ENCODE measurements at regions not wholly inside any gene's neighbourhood (a gene's known extent, or its start where the extent isn't known, plus 50 kb on each side); places are given as distances from the start of the nearest gene placed in this dataset.

DNA sequence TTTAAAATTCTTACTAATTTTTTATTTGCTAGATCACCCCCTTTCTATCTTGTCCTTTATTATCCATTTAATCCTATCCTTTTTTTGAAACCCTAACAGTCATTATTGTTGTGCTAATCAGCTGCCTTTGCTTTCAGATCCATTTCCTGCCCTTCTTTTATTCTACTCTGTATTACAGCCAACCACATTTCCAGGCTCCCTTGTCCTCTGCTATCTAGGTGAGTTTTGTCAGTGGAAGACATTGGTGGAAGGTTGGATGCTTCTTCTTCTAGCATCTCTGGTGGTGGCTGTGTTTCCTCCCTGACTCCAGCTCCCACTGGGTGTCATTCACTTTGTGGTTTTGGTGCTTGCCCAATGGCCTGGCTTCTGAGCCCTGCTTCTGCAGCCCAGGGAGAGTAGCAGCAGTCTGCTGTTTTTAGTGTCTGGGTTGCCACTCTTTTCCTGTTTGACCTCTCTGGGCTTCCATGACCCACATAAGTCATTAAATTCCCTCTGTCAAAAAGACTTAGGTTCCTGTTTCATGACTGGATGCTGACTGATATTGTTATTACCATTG is 225.2 kb upstream of the PGRMC2 start:
- Histone ChIP-seq H3K4me2 (ENCODE audit: low read length) (no peak overlapping the region), H3K79me2 (ENCODE audit: insufficient read depth, low read depth, low read length) (no peaks in the 10 kb centered on the region), H3K9me2 (ENCODE audit: insufficient read depth, low read length) (no peaks in the 10 kb centered on the region), H4K20me1 (ENCODE audit: insufficient read depth, low read length) (no peaks in the 10 kb centered on the region; the same call in 1 of the 2 replicates), H3K27ac (ENCODE audit: low read depth, low read length, poor library complexity, severe bottlenecking) (no peak overlapping the region), H3K4me1 (ENCODE audit: insufficient read depth, low read length, poor library complexity, severe bottlenecking) (no peaks in the 10 kb centered on the region), H3K9me3 (ENCODE audit: low read length) (no peaks in the 10 kb centered on the region), H3K36me3 (ENCODE audit: insufficient read depth, low read length) (no peaks in the 10 kb centered on the region), H3K4me3 (ENCODE audit: low read depth, low read length, poor library complexity, severe bottlenecking) (no peak overlapping the region), H2AFZ (ENCODE audit: low read length) (no peak overlapping the region)
- intact Hi-C loops (cut with micrococcal nuclease; ENCODE audit: unreplicated experiment): no loop called here
- DNase-seq (ENCODE audit: low spot score): no peak
- CTCF ChIA-PET (ENCODE audit: unreplicated experiment): no interaction called here
- no TSS peak for BruUV-seq (replicated peaks)
- POLR2A ChIA-PET: no interaction called here
- no peak for TF ChIP-seq EZH2phosphoT487 (IDR thresholded peaks at IDR 0.05; ENCODE audit: borderline replicate concordance, low read depth, low read length)
- TF ChIP-seq, protein P1, sequence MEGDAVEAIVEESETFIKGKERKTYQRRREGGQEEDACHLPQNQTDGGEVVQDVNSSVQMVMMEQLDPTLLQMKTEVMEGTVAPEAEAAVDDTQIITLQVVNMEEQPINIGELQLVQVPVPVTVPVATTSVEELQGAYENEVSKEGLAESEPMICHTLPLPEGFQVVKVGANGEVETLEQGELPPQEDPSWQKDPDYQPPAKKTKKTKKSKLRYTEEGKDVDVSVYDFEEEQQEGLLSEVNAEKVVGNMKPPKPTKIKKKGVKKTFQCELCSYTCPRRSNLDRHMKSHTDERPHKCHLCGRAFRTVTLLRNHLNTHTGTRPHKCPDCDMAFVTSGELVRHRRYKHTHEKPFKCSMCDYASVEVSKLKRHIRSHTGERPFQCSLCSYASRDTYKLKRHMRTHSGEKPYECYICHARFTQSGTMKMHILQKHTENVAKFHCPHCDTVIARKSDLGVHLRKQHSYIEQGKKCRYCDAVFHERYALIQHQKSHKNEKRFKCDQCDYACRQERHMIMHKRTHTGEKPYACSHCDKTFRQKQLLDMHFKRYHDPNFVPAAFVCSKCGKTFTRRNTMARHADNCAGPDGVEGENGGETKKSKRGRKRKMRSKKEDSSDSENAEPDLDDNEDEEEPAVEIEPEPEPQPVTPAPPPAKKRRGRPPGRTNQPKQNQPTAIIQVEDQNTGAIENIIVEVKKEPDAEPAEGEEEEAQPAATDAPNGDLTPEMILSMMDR (conservative IDR thresholded peaks at IDR 0.05; ENCODE audit: low read length): no peak

DNA sequence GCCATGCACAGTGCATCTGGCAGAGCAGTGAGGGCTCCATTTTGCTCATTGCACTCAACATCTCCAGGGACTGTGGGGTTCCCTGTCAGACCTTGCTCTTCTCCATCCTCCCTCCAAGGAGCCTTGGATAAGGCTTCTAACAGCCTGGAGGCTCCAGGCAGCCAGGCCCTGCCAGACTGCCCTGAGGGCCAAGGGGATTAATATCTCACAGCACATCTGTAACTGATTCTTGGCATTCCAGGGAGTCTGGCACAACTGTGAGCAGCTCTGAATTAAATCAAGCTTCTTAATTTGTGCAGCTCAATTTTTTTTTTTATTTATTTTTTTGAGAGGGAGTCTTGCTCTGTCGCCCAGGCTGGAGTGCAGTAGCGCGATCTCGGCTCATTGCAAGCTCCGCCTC is 224.5 kb upstream of the PGRMC2 start:
- H3K9me2 ChIP-seq (ENCODE audit: insufficient read depth, low read length): no peaks in the 10 kb centered on the region
- no peak overlapping the region for H2AFZ ChIP-seq (ENCODE audit: low read length)
- no TSS peak for BruUV-seq (replicated peaks)
- TF ChIP-seq, protein P1 (conservative IDR thresholded peaks at IDR 0.05; ENCODE audit: low read length): no peak
- no peak for TF ChIP-seq EZH2phosphoT487 (IDR thresholded peaks at IDR 0.05; ENCODE audit: borderline replicate concordance, low read depth, low read length)
- no peaks in the 10 kb centered on the region for H3K4me1 ChIP-seq (ENCODE audit: insufficient read depth, low read length, poor library complexity, severe bottlenecking)
- no peaks in the 10 kb centered on the region for H3K79me2 ChIP-seq (ENCODE audit: insufficient read depth, low read depth, low read length)
- no peak for DNase-seq (ENCODE audit: low spot score)
- no peak overlapping the region for H3K4me3 ChIP-seq (ENCODE audit: low read depth, low read length, poor library complexity, severe bottlenecking)
- intact Hi-C loops (cut with micrococcal nuclease; ENCODE audit: unreplicated experiment): no loop called here
- H3K36me3 ChIP-seq (ENCODE audit: insufficient read depth, low read length): no peaks in the 10 kb centered on the region
- H3K9me3 ChIP-seq (ENCODE audit: low read length): no peaks in the 10 kb centered on the region
- H4K20me1 ChIP-seq (ENCODE audit: insufficient read depth, low read length): no peaks in the 10 kb centered on the region; the same call in 1 of the 2 replicates
- CTCF ChIA-PET (ENCODE audit: unreplicated experiment): no interaction called here
- POLR2A ChIA-PET: interaction anchor here (1.1 kb wide), 1 partner anchor 46 kb away, joined by 3 read pairs; no protein-coding TSS in a partner anchor
- H3K4me2 ChIP-seq (ENCODE audit: low read length): no peak overlapping the region
- no peak overlapping the region for H3K27ac ChIP-seq (ENCODE audit: low read depth, low read length, poor library complexity, severe bottlenecking)

DNA sequence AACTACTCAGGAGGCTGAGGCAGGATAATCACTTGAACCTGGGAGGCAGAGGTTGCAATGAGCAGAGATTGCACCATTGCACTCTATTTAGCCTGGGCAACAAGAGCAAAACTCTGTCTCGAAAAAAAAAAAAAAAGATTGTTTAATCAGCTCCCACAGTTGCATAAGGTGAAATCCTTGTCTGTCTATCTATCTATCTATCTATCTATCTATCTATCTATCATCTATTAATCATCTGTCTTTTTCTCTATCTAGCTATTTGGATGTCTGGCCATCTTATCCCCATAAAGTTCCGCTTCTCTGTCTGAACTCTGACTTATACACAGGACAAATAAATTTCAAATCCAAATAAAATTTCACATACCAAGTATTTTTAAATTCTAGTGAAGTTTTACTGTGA is 223.2 kb upstream of the PGRMC2 start:
- no peak overlapping the region for H3K4me3 ChIP-seq (ENCODE audit: low read depth, low read length, poor library complexity, severe bottlenecking)
- POLR2A ChIA-PET: interaction anchor here (0.6 kb wide), 1 partner anchor 13 kb away, joined by 4 read pairs; no protein-coding TSS in a partner anchor

More for the DNA sequence above, 223.2 kb upstream of the PGRMC2 start:
- Histone ChIP-seq H3K9me3 (ENCODE audit: low read length) (no peaks in the 10 kb centered on the region), H3K4me2 (ENCODE audit: low read length) (no peak overlapping the region), H3K27ac (ENCODE audit: low read depth, low read length, poor library complexity, severe bottlenecking) (no peak overlapping the region), H3K79me2 (ENCODE audit: insufficient read depth, low read depth, low read length) (no peaks in the 10 kb centered on the region), H3K36me3 (ENCODE audit: insufficient read depth, low read length) (no peaks in the 10 kb centered on the region), H3K9me2 (ENCODE audit: insufficient read depth, low read length) (no peaks in the 10 kb centered on the region), H2AFZ (ENCODE audit: low read length) (no peak overlapping the region), H4K20me1 (ENCODE audit: insufficient read depth, low read length) (no peaks in the 10 kb centered on the region; the same call in 1 of the 2 replicates), H3K4me1 (ENCODE audit: insufficient read depth, low read length, poor library complexity, severe bottlenecking) (no peaks in the 10 kb centered on the region)
- no TSS peak for BruUV-seq (replicated peaks)
- intact Hi-C loops (cut with micrococcal nuclease; ENCODE audit: unreplicated experiment): no loop called here
- DNase-seq (ENCODE audit: low spot score): no peak
- TF ChIP-seq, protein P1 (conservative IDR thresholded peaks at IDR 0.05; ENCODE audit: low read length): no peak
- TF ChIP-seq EZH2phosphoT487 (IDR thresholded peaks at IDR 0.05; ENCODE audit: borderline replicate concordance, low read depth, low read length): no peak
- CTCF ChIA-PET (ENCODE audit: unreplicated experiment): no interaction called here
